ENCODE measurements at regions not wholly inside any gene's neighbourhood (a gene's known extent, or its start where the extent isn't known, plus 50 kb on each side); places are given as distances from the start of the nearest gene placed in this dataset.

GRCh38 chr9:89774858-89775370, 170.1 kb downstream of the GADD45G start:
- TF ChIP-seq, protein P1, sequence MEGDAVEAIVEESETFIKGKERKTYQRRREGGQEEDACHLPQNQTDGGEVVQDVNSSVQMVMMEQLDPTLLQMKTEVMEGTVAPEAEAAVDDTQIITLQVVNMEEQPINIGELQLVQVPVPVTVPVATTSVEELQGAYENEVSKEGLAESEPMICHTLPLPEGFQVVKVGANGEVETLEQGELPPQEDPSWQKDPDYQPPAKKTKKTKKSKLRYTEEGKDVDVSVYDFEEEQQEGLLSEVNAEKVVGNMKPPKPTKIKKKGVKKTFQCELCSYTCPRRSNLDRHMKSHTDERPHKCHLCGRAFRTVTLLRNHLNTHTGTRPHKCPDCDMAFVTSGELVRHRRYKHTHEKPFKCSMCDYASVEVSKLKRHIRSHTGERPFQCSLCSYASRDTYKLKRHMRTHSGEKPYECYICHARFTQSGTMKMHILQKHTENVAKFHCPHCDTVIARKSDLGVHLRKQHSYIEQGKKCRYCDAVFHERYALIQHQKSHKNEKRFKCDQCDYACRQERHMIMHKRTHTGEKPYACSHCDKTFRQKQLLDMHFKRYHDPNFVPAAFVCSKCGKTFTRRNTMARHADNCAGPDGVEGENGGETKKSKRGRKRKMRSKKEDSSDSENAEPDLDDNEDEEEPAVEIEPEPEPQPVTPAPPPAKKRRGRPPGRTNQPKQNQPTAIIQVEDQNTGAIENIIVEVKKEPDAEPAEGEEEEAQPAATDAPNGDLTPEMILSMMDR (IDR thresholded peaks at IDR 0.05; ENCODE audit: low read length), result no peak
- no peak for TF ChIP-seq EZH2 (IDR thresholded peaks at IDR 0.05; ENCODE audit: borderline replicate concordance, low read length)
- Histone ChIP-seq H3K4me1 (ENCODE audit: insufficient read depth, low read length, severe bottlenecking) (no peaks in the 10 kb centered on the region), H3K27ac (ENCODE audit: low read depth, low read length, poor library complexity, severe bottlenecking) (no peak overlapping the region), H3F3A (ENCODE audit: insufficient read depth, low read length) (no peaks in the 10 kb centered on the region), H3K9ac (ENCODE audit: low read length) (no peak overlapping the region), H3K4me2 (ENCODE audit: low read length) (no peak overlapping the region), H3K9me2 (ENCODE audit: low read depth, low read length) (no peaks in the 10 kb centered on the region), H2AFZ (ENCODE audit: low read length) (no peak overlapping the region), H3K79me2 (ENCODE audit: insufficient read depth, low read length) (no peaks in the 10 kb centered on the region), H4K20me1 (ENCODE audit: insufficient read depth, low read length) (no peaks in the 10 kb centered on the region), H3K9me3 (ENCODE audit: low read length) (no peaks in the 10 kb centered on the region), H3K4me3 (ENCODE audit: low read depth, low read length, poor library complexity, severe bottlenecking) (no peak overlapping the region), H3K27me3 (ENCODE audit: insufficient read depth, low read length) (no peaks in the 10 kb centered on the region), H3K36me3 (ENCODE audit: insufficient read depth, low read length) (no peaks in the 10 kb centered on the region)

- Histone ChIP-seq H4K20me1 (ENCODE audit: insufficient read depth, low read length) (no peaks in the 10 kb centered on the region), H3K79me2 (ENCODE audit: insufficient read depth, low read length) (no peaks in the 10 kb centered on the region), H3F3A (ENCODE audit: insufficient read depth, low read length) (no peaks in the 10 kb centered on the region), H3K4me2 (ENCODE audit: low read length) (no peak overlapping the region), H3K9ac (ENCODE audit: low read length) (no peak overlapping the region), H3K27me3 (ENCODE audit: insufficient read depth, low read length) (no peaks in the 10 kb centered on the region), H2AFZ (ENCODE audit: low read length) (no peak overlapping the region), H3K36me3 (ENCODE audit: insufficient read depth, low read length) (no peaks in the 10 kb centered on the region), H3K9me2 (ENCODE audit: low read depth, low read length) (no peaks in the 10 kb centered on the region), H3K4me1 (ENCODE audit: insufficient read depth, low read length, severe bottlenecking) (no peaks in the 10 kb centered on the region), H3K27ac (ENCODE audit: low read depth, low read length, poor library complexity, severe bottlenecking) (no peak overlapping the region), H3K4me3 (ENCODE audit: low read depth, low read length, poor library complexity, severe bottlenecking) (no peak overlapping the region), H3K9me3 (ENCODE audit: low read length) (no peaks in the 10 kb centered on the region)
- TF ChIP-seq EZH2 (IDR thresholded peaks at IDR 0.05; ENCODE audit: borderline replicate concordance, low read length), result no peak
- TF ChIP-seq, protein P1 (IDR thresholded peaks at IDR 0.05; ENCODE audit: low read length), result no peak
Measured at GRCh38 chr9:89775641-89776040, 170.8 kb downstream of the GADD45G start.

- no peaks in the 10 kb centered on the region for H3K27me3 ChIP-seq (ENCODE audit: insufficient read depth, low read length)
- no peaks in the 10 kb centered on the region for H4K20me1 ChIP-seq (ENCODE audit: insufficient read depth, low read length)
- no peak overlapping the region for H3K9ac ChIP-seq (ENCODE audit: low read length)
- H3K9me3 ChIP-seq (ENCODE audit: low read length), result no peaks in the 10 kb centered on the region
- no peak overlapping the region for H2AFZ ChIP-seq (ENCODE audit: low read length)
- no peak overlapping the region for H3K4me2 ChIP-seq (ENCODE audit: low read length)
- H3K4me3 ChIP-seq (ENCODE audit: low read depth, low read length, poor library complexity, severe bottlenecking), result no peak overlapping the region
- H3K9me2 ChIP-seq (ENCODE audit: low read depth, low read length), result no peaks in the 10 kb centered on the region
- H3K4me1 ChIP-seq (ENCODE audit: insufficient read depth, low read length, severe bottlenecking), result no peaks in the 10 kb centered on the region
- no peaks in the 10 kb centered on the region for H3K36me3 ChIP-seq (ENCODE audit: insufficient read depth, low read length)
- no peaks in the 10 kb centered on the region for H3K79me2 ChIP-seq (ENCODE audit: insufficient read depth, low read length)
- TF ChIP-seq, protein P1 (IDR thresholded peaks at IDR 0.05; ENCODE audit: low read length), result no peak
- TF ChIP-seq EZH2 (IDR thresholded peaks at IDR 0.05; ENCODE audit: borderline replicate concordance, low read length), result no peak
- H3F3A ChIP-seq (ENCODE audit: insufficient read depth, low read length), result no peaks in the 10 kb centered on the region
- no peak overlapping the region for H3K27ac ChIP-seq (ENCODE audit: low read depth, low read length, poor library complexity, severe bottlenecking)
Measured at GRCh38 chr9:89776795-89777525, 172.1 kb downstream of the GADD45G start.

Measured in OCI-LY1 (cell line).